Loucy (cell line): ENCODE measurements at regions not wholly inside any gene's neighbourhood (a gene's known extent, or its start where the extent isn't known, plus 50 kb on each side); places are given as distances from the start of the nearest gene placed in this dataset.

Experiments
- CTCF ChIP-seq: fragments of 200-600 bp; sonication (generic); conservative IDR thresholded peaks from 2 replicates; pipeline ENCODE4 v1.5.1; 2014; ENCODE audit warnings: mild to moderate bottlenecking, antibody characterized with exemption, low read length
- EZH2phosphoT487 ChIP-seq: fragments of 200-600 bp; IDR thresholded peaks from 2 replicates; pipeline ENCODE4 v1.6.1; 2018; ENCODE audit warnings: antibody characterized with exemption, mild to moderate bottlenecking, moderate library complexity, borderline replicate concordance

GRCh38 chrX:125405339-125405738 lies 85.7 kb downstream of the TEX13C start:
- TF ChIP-seq CTCF (no peak), EZH2phosphoT487 (no peak)
